Testis (tissue), 2 donors: ENCODE measurements at regions not wholly inside any gene's neighbourhood (a gene's known extent, or its start where the extent isn't known, plus 50 kb on each side); places are given as distances from the start of the nearest gene placed in this dataset.

ENCODE experiments used
- POLR2A ChIP-seq: fragments of 450-650 bp; IDR thresholded peaks from one replicate; pipeline ENCODE4 v1.6.1; 2017; ENCODE audit warnings: antibody characterized with exemption, mild to moderate bottlenecking, moderate library complexity
- TF ChIP-seq, protein P1 (sequence below), 3 experiments: fragments of 450-650 bp in 2 of 3; fragments of 200-600 bp in 1 of 3; sonication (generic) in 1 of 3; IDR thresholded peaks; one replicate each; pipeline ENCODE4 v1.5.1; 2016 to 2019; ENCODE audit warnings: antibody characterized with exemption in 3 of 3, mild to moderate bottlenecking in 2 of 3, moderate library complexity in 1 of 3

DNA sequence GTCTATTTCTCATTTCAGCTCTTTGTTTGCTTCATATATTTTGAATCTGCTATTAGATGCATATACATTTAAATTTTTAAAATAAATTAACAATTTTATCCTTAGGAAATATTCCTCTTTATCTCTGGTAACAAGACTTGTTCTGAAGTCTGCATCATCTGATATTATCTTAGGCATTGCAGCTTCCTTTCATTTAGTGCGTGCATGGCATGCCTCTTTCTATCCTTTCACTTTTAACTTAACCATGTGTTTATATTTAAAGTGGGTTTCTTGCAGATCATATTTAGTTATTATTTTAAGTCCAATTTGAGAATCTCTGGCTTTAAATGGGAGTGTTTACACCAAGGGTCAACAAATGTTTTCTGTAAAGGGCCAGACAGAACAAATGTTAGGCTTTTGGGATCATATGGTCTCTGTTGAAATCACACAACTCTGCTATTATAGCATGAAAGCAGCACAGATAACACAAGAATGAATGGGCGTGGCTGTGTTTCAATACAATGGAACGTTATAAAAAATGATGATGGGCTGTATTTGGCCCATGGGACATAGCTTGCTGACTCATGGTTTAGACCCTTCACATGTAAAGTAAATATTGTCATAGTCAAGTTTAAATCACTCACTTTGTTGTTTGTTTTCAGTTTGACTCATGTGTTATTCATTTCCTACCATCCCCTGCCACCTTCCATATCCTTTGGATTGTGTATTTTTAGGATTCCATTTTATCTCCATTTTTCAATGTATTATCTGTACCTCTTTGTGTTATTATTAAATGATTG is 83.9 kb upstream of the SNX19 start:
- TF ChIP-seq, protein P1, sequence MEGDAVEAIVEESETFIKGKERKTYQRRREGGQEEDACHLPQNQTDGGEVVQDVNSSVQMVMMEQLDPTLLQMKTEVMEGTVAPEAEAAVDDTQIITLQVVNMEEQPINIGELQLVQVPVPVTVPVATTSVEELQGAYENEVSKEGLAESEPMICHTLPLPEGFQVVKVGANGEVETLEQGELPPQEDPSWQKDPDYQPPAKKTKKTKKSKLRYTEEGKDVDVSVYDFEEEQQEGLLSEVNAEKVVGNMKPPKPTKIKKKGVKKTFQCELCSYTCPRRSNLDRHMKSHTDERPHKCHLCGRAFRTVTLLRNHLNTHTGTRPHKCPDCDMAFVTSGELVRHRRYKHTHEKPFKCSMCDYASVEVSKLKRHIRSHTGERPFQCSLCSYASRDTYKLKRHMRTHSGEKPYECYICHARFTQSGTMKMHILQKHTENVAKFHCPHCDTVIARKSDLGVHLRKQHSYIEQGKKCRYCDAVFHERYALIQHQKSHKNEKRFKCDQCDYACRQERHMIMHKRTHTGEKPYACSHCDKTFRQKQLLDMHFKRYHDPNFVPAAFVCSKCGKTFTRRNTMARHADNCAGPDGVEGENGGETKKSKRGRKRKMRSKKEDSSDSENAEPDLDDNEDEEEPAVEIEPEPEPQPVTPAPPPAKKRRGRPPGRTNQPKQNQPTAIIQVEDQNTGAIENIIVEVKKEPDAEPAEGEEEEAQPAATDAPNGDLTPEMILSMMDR (IDR thresholded peaks at IDR 0.05) = no peak
- TF ChIP-seq POLR2A = no peak
